ENCODE measurements at regions not wholly inside any gene's neighbourhood (a gene's known extent, or its start where the extent isn't known, plus 50 kb on each side); places are given as distances from the start of the nearest gene placed in this dataset.

DNA sequence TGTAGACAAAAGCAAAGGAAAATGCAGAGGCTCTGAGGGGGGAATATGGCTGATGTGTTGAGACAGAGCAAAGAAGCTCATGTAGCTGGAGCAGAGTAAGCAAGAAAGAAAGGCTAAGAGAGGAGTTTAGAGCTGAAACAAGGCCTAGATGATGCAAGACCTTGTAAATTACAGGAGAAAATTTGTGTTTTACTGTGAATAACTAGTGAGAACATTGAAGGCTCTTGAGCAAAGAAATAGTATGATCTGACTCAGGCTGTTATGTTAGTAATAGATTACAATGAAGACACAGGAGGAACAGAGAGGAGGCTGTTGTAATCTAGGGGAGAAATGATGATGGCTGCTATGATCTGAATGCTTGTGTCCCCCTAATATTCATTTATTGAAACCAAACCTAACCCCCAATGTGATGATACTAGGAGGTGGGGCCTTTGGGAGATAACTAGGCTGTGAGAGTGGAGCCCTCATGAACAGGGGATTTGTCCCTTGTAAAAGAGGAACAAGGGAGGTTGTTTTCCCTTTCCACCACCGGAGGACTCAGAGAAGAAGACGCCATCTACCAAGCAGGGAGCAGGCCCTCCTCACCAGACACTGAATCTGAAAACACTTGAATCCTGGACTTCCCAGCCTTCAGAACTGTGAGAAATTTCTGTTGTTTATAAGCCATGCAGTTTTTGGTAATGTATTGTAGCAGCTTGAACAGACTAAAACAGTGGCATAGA, 394.9 kb downstream of the HTR7 start:
- Histone ChIP-seq H3K36me3 (ENCODE audit: control insufficient read depth, insufficient read depth, low read length) (no peaks in the 10 kb centered on the region), H3K27me3 (replicated peaks; ENCODE audit: control insufficient read depth, insufficient read depth, low read length) (no peaks in the 10 kb centered on the region; the same call in 1 of the 2 replicates), H3K4me3 (replicated peaks; ENCODE audit: low read depth, low read length) (no peak overlapping the region)
- TF ChIP-seq, protein P1, sequence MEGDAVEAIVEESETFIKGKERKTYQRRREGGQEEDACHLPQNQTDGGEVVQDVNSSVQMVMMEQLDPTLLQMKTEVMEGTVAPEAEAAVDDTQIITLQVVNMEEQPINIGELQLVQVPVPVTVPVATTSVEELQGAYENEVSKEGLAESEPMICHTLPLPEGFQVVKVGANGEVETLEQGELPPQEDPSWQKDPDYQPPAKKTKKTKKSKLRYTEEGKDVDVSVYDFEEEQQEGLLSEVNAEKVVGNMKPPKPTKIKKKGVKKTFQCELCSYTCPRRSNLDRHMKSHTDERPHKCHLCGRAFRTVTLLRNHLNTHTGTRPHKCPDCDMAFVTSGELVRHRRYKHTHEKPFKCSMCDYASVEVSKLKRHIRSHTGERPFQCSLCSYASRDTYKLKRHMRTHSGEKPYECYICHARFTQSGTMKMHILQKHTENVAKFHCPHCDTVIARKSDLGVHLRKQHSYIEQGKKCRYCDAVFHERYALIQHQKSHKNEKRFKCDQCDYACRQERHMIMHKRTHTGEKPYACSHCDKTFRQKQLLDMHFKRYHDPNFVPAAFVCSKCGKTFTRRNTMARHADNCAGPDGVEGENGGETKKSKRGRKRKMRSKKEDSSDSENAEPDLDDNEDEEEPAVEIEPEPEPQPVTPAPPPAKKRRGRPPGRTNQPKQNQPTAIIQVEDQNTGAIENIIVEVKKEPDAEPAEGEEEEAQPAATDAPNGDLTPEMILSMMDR (IDR thresholded peaks at IDR 0.05; ENCODE audit: insufficient read depth, low read length, poor library complexity, severe bottlenecking), result no peak
- DNase-seq (ENCODE audit: extremely low read depth, insufficient read length), result no peak

DNA sequence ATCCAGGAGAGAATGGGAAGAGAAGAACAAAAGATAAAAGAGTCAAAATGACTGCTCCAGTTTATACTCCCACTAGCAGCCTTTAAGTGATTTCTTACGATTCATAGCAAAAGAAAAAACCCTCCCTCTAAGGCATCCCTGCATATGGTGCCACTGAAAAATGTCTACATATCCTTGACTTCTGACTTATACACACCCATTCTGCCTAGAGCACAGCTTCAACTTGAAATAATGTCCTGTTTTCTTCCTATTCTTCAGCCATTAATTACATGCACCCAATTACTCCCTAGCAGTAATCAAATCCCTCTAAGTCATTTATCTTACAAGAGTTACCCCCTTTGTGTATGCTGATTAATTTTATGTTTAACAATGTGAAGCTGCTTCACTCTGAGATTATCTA, 393.5 kb downstream of the HTR7 start:
- TF ChIP-seq, protein P1 (IDR thresholded peaks at IDR 0.05; ENCODE audit: insufficient read depth, low read length, poor library complexity, severe bottlenecking), result no peak
- no peak for DNase-seq (ENCODE audit: extremely low read depth, insufficient read length)
- H3K27me3 ChIP-seq (replicated peaks; ENCODE audit: control insufficient read depth, insufficient read depth, low read length), result no peaks in the 10 kb centered on the region; the same call in 1 of the 2 replicates

DNA sequence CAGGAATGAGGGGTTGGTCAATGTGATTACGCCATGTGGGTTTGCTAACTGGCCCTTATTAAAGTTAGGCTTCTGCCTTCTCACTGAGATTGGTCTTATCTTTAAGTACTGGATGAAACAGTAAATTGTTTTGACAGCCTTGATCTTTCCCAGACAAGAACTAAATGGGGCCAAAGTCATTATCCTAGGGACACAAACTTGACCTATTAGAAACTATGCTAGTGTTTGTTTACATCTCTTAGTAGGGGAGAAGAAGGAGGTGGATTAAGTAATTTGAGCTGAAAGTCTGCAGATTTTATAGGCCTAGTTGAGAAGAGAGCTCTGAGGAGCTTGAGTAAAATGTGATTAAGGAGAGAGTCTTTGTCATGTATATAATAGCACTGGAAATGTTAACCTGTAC, 386.9 kb downstream of the HTR7 start:
- TF ChIP-seq, protein P1 (IDR thresholded peaks at IDR 0.05; ENCODE audit: insufficient read depth, low read length, poor library complexity, severe bottlenecking), result no peak
- Histone ChIP-seq H3K4me3 (replicated peaks; ENCODE audit: low read depth, low read length) (no peak overlapping the region), H3K27me3 (replicated peaks; ENCODE audit: control insufficient read depth, insufficient read depth, low read length) (no peaks in the 10 kb centered on the region), H3K36me3 (ENCODE audit: control insufficient read depth, insufficient read depth, low read length) (no peaks in the 10 kb centered on the region)
- DNase-seq (ENCODE audit: extremely low read depth, insufficient read length), result no peak

More for the DNA sequence above, 393.5 kb downstream of the HTR7 start:
- Histone ChIP-seq H3K36me3 (ENCODE audit: control insufficient read depth, insufficient read depth, low read length) (no peaks in the 10 kb centered on the region), H3K4me3 (replicated peaks; ENCODE audit: low read depth, low read length) (no peak overlapping the region)

DNA sequence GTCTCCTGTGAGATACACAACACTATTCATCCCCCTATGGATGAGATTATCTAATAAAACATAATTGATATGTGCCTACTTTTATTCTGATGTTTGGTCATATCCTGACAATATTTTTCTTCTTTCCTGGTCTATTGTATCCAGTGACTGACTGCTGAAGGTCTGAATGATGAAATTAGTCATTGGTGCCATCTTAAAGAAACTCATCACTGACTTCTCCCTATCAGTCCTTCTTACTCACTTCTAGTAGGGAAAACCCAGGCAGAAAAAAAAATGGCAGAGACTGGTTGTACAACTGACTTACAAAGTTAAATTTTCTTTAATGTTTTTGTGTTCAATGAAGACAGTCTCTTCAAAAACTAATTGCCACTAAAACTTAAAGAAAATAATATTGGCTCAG, 377.4 kb downstream of the HTR7 start:
- Histone ChIP-seq H3K36me3 (ENCODE audit: control insufficient read depth, insufficient read depth, low read length) (no peaks in the 10 kb centered on the region), H3K4me3 (replicated peaks; ENCODE audit: low read depth, low read length) (no peak overlapping the region), H3K27me3 (replicated peaks; ENCODE audit: control insufficient read depth, insufficient read depth, low read length) (no peaks in the 10 kb centered on the region)
- TF ChIP-seq, protein P1 (IDR thresholded peaks at IDR 0.05; ENCODE audit: insufficient read depth, low read length, poor library complexity, severe bottlenecking), result no peak
- no peak for DNase-seq (ENCODE audit: extremely low read depth, insufficient read length)

DNA sequence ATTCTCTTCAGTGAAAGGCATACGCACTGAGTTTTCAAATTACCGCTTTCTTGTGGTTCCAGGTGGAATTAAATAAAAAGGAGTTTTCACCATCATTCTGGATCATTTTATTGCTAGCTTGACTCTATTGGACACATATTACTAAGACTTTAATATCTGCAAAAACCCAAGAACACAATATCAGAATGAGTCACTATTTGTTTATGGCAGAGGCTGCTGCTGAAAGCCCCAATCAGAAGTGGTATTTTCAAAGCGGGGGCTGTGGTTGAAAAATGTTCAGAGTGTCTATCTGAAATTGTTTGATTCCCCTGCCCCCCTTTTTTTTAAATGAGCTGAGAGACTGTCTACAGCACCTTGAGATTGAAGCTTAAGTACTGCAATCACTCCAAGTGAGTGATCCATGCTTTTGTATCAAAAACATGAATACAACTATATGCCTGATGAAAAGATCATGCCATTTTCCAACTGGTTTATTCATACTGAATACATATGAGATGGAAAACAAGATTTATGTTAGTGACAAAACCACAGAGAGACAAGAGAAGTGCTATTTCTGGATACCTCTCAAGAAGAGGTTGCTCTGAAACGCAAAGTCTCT, 376.4 kb downstream of the HTR7 start:
- TF ChIP-seq, protein P1 (IDR thresholded peaks at IDR 0.05; ENCODE audit: insufficient read depth, low read length, poor library complexity, severe bottlenecking), result no peak
- Histone ChIP-seq H3K36me3 (ENCODE audit: control insufficient read depth, insufficient read depth, low read length) (no peaks in the 10 kb centered on the region), H3K4me3 (replicated peaks; ENCODE audit: low read depth, low read length) (no peak overlapping the region), H3K27me3 (replicated peaks; ENCODE audit: control insufficient read depth, insufficient read depth, low read length) (no peaks in the 10 kb centered on the region)
- DNase-seq (ENCODE audit: extremely low read depth, insufficient read length), result no peak
